Stimulated activated CD4-positive, alpha-beta T cell treated with anti-CD3 and anti-CD28 coated beads, Interleukin-12 subunit alpha, Interleukin-12 subunit beta, amount 100 ng/mL, for 4 hours (primary cell): ENCODE measurements at regions not wholly inside any gene's neighbourhood (a gene's known extent, or its start where the extent isn't known, plus 50 kb on each side); places are given as distances from the start of the nearest gene placed in this dataset.

Experiments used
- DNase-seq: peaks from one replicate; pipeline ENCODE4 v3.0.0-alpha.2; 2020

- no peak for DNase-seq
Observed at GRCh38 chr10:3723766-3724165, 61.2 kb downstream of the KLF6 start.

DNA sequence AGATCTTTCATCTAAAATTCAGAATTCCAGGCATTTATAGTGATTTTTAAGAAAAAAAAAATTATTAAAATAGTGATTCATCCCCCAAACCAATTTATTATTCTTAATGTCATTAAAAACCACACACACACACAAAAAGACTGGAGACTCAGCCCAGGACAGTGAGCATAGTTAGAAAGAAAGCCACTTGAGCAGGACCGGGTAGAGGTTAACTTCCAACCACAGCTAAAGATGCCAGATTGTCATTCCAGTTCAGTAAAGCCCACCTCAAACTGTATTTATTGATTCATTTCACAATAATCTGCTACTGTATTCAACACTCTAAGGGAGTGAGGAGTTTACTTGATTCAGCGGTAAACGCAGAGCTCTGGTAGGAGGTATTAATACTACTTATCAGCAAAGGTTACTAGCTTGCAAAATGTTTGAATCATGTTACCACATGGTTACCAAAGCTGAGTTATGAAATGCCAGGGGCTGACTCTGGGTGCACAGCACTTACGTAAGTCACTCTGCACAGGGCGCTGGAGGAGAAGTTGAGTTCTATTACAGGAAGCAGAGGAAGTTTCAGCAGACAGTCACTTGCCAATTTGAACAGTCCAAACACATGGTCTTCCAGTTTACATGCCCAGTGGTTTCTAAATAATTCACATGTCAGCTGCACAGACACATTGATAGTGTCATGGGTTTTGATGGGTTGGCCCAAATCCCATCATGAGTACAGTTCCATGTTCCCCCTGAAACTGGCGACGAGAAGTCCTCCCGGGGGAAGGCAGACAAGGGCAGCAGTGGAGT lies 64.6 kb downstream of the KLF6 start:
- no peak for DNase-seq

DNA sequence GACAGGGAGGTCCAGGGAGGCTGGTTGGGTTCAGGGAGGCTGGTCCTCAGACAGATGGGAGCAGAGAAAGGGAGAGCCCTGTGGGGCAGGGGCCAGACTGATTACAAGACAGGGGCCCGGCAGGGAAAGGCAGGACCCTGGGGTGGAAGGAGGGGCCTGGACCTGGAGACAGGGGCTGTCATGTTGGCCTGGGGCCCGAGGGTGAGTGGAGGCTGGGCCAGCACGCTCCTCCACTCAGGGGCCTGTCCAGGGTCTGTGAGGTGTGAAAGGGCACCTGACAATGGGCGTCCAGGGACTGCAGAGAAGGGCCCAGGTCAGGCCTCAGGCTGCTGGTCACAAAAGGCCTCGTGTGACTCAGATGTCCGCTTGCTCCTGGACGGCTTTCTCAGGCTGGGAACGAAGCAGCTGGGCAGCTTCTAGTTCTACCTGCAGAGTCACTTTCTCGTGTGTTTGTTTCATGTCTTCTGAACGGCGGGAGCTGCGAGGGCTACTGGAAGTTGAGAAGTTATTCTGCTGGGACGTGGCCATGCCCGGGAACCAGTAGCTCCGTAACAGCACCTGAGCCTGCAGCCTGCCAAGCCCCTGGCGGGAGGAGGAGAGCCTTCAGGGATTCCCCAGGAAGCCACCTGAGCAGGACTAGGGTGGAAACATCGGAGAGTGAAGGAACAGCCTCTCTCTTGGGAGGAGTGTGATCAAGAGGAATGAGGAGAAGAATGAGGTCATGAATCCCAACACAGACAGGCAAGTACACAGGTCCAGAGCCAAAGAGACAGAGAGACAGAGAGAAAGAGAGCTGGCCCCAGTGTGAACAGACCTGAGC lies 65.8 kb downstream of the KLF6 start:
- no peak for DNase-seq

- no peak for DNase-seq
Observed at GRCh38 chr10:3716093-3716492, 68.9 kb downstream of the KLF6 start.

DNA sequence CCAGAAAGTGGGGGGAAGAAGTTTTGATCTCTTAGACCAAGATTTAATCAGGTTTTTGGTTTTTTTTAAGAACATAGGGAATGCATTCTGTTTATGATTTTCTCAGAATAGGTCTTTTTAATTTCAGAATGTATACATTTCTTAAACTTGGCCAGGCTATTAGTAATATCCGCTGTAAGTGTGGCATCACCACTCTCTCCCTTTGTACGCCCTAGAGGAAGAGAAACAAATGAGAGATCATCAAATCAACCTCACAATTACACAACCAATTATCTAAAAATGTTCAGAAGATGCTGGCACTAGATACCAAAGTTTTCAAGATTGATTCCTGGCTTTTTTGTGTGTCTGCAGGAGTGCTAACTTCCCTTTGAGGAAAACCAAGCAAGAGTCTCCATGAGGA lies 70.0 kb downstream of the KLF6 start:
- DNase-seq: no peak

DNA sequence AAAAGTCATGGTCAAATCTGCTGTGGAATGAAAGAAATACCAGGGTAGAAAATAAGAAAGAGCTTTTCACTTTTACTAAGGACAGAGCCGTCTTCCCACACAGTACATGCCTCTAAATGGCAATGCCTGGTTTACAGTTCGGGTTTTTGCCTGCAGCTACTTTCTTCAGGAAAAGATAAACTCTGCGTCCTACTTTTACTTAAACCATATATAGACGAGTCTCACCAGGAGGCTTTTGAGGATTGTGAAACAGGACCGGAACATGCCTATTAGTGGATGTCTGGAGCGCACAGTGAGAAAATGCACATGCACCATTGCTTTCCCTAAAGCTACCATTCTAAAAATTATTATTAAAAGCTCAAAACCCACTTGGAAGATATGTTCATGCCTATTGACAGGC lies 70.5 kb downstream of the KLF6 start:
- DNase-seq: no peak

DNA sequence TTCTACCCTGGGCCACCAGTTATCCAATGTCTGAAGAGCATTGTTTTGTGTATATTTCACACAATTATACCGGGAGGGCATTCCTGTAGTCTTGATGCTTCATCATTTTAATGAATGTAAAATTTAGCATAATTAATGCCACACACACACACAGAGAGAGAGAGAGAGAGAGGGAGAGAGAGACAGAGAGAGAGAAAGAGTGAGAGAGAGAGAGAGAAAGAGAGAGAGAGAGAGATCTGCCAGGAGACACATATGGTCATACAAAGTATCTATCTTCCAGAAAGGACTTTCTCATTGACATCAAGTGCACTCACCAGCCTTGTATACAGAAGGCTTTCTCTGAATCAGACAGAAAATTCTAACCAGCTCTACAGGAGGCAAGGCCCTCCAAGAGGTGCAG lies 72.3 kb downstream of the KLF6 start:
- DNase-seq: no peak

GRCh38 chr10:3711918-3712317 lies 73.1 kb downstream of the KLF6 start:
- no peak for DNase-seq

DNA sequence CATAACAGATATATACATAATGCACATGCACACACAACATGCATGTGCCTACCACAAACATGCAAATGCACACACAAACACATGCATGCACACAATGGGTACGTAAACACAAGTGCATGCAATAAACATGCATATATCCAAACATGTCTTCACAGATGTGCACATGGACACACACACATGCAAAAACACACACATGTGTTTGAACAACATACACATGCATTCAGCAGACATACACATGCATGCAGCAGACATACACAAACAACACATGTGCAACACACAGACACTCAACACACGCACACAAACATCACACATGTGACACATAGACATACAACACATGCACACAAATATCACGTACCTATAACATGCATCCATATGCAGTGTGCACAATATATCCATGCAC lies 74.2 kb downstream of the KLF6 start:
- no peak for DNase-seq

- no peak for DNase-seq
Observed at GRCh38 chr10:3709456-3710060, 75.5 kb downstream of the KLF6 start.

GRCh38 chr10:3708852-3709251 lies 76.2 kb downstream of the KLF6 start:
- no peak for DNase-seq

DNA sequence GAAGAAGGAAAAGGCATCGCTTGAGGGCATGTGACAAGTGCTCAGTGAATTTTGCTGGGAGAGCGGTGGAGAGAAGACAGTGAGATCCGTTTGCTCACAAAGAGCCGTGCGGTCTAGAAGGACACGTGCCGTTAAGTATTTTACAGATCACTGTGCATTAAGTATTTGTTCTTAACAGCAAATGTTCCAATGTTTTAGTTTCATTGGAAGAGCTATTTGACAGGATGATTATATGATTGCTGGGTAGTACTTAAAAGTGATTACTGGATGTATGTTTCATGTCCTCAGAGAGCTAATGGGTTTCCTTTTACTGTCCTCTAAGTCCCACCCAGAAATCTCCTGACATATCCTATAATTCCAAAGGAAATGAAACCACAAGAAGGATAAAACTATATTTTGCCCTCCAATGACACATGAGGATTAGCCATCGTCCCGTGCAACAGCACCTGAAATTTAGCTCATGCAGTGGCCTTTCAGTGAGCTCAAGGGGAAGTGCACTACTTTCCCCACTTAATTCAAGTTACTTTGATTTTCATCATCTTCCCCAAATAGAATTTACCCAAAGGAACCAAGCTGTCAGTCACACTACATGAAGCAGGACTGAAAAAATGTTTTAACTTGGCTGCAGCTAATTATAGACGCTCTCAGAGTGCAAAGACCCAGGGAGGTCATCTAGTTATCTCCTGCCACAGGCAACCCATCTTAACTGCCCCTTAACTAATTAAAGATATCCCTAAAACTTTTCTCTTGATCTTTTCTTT lies 80.3 kb downstream of the KLF6 start:
- no peak for DNase-seq

GRCh38 chr10:3702569-3702968 lies 82.4 kb downstream of the KLF6 start:
- DNase-seq: no peak

- DNase-seq: no peak
Observed at GRCh38 chr10:3702056-3702546, 82.9 kb downstream of the KLF6 start.

GRCh38 chr10:3701491-3701890 lies 83.5 kb downstream of the KLF6 start:
- DNase-seq: no peak

- no peak for DNase-seq
Observed at GRCh38 chr10:3700531-3701076, 84.4 kb downstream of the KLF6 start.

- no peak for DNase-seq
Observed at GRCh38 chr10:3699916-3700315, 85.1 kb downstream of the KLF6 start.

DNA sequence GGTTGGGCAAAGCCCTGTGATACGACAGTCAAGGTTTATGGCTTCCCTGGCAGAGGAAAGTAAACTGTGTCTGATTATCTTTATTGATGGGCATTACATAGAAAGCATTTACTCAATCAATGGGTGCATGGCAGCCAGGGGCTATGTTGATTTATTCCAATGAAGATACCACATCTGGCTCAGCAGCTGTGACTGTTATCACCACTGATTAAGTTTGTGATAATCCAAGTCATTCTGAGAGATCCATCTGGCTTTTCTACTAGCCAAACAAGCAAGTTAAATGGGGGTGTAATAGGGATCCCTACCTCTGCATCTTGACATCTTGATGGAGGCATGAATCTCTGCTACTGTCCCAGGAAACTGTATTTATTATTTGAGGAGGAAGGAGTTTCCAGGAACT lies 86.7 kb downstream of the KLF6 start:
- DNase-seq: no peak

DNA sequence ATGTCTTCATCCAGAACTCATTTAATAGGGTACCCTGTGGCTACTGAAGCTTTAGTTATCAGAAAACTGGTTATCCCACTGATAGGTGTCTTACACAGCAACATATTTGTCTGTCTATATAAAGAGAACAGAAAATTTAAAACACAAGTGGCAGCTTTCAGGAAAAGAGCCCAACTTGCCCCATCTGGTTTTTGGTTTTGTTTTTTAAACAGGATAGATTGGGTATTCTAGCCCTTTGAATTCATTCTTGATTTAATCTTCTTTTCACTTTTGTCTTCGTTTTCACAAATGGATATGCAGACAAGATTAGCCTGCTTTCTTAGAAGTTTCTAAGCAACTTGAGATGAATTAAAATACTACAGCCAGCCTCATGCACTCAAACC lies 91.3 kb downstream of the KLF6 start:
- DNase-seq: no peak

- DNase-seq: no peak
Observed at GRCh38 chr10:3693022-3693697, 91.8 kb downstream of the KLF6 start.

GRCh38 chr10:3692387-3692999 lies 92.5 kb downstream of the KLF6 start:
- DNase-seq: no peak

- no peak for DNase-seq
Observed at GRCh38 chr10:3691482-3691881, 93.5 kb downstream of the KLF6 start.
